HG03565 (cell line): ENCODE measurements at regions not wholly inside any gene's neighbourhood (a gene's known extent, or its start where the extent isn't known, plus 50 kb on each side); places are given as distances from the start of the nearest gene placed in this dataset.

Experiments
- ATAC-seq: cut with Tn5 transposase; IDR thresholded peaks from one replicate; pipeline ENCODE4 v1.9.1; 2021; ENCODE audit warnings: mild to moderate bottlenecking, moderate library complexity; ENCODE audit not compliant: unreplicated experiment

GRCh38 chr14:101482066-101482465 is 79.2 kb upstream of the DIO3 start:
- ATAC-seq: no peak

GRCh38 chr14:101483829-101484228 is 77.5 kb upstream of the DIO3 start:
- no peak for ATAC-seq

- no peak for ATAC-seq
These were observed 72.1 kb upstream of the DIO3 start for GRCh38 chr14:101489092-101489760.

GRCh38 chr14:101490771-101491170 is 70.5 kb upstream of the DIO3 start:
- ATAC-seq: no peak

DNA sequence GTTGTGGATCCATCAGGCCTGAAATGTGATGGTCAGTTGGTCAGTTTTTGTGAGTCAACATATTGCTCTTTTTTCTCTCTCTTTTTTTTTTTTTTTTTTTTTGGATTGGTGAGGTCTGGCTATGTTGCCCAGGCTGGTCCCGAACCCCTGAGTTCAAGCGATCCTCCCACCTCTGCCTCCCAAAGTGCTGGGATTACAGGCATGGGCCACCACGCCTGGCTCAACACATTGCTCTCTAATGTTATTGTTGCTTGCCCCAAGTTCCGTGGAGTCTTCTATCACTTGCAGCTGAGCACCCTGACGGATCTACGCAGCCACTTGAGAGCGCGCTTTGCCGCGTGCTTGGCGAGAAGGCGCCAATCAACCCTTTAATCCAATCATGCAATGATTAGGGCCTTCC is 69.5 kb upstream of the DIO3 start:
- no peak for ATAC-seq

DNA sequence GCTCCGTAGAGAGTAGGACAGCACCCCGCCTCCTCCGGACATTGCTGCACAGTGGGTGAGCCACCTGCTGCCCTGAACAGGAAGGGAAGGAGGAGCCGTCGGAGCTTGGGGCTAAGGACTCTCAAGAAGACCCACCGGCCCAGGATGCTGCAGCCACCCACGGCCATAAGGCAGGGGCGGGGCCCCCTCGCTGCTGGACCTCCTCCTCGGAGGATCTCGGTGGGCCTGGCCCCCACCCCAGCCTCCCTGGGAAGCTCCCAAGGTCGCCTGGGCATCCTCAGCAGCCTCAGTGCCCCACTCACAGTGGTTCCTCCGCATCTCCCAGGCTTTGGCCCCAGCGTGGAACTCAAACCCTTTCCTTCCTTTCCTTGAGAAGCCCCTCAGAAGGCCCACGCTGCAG is 68.6 kb upstream of the DIO3 start:
- no peak for ATAC-seq

DNA sequence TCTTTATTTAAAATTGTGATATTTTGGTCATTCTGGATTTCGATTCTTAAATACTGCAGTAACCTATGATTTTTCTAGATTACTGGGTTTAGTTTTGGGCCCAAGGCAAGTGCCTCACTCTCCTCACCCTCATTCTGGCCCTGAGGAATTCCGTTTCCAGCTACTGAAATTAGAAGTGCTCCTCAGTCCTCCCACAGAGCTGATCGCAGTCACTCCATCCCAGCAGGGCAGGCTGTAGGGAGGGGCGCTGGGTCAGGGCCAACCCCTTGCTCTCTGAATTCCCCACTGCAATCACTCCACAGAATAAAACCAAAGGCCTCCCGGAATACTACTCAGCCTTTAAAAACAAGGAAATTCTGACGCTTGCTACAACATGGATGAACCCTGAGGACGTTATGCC is 66.5 kb upstream of the DIO3 start:
- ATAC-seq: no peak

- ATAC-seq: no peak
These were observed 66.0 kb upstream of the DIO3 start for GRCh38 chr14:101495284-101495683.

GRCh38 chr14:101495827-101496775 is 65.2 kb upstream of the DIO3 start:
- no peak for ATAC-seq

DNA sequence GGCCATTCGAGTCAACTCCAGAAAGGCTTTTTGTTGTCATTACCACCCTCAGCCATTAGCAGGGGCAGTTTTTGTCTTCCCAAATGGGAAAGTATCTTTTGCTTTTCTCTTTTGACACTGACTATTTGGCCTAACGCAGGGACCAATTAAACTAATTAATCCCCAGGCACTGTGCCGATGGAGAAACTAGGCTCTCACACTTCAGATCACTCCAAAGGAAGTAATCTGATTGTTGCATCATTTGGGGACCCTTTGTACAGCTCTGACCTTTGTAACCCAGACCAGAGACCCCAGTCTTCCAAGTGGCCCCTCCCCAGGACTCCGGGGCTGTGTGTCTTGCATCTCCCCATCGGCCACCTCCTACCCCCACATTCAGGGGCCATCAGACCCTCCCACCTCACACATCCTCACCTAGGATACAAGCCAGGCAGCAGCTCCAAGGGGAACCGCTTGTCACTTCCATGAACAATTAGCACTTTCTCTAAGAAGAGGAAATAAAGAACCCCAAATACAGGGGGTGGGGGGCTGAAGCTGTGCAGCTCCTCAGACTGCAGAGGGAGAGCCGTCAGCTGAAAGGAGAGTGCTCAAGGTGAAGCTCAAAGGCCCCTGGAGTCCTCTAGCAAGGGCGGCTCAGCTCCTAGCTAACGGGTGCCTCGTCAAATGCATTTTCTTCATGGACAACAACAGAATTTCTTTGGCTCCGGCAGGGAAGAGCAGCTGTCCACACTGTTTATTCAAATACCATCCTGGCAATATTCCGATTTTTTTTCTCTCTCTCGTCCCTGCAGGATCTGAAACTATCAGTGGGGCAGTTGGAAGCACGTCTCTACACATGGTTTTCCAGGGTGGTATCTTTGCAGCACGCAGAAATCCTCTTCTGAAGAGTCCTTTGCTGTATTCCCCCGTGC is 64.3 kb upstream of the DIO3 start:
- ATAC-seq: no peak

- ATAC-seq: no peak
These were observed 63.4 kb upstream of the DIO3 start for GRCh38 chr14:101497684-101498525.

GRCh38 chr14:101498526-101498860 is 62.8 kb upstream of the DIO3 start:
- no peak for ATAC-seq

DNA sequence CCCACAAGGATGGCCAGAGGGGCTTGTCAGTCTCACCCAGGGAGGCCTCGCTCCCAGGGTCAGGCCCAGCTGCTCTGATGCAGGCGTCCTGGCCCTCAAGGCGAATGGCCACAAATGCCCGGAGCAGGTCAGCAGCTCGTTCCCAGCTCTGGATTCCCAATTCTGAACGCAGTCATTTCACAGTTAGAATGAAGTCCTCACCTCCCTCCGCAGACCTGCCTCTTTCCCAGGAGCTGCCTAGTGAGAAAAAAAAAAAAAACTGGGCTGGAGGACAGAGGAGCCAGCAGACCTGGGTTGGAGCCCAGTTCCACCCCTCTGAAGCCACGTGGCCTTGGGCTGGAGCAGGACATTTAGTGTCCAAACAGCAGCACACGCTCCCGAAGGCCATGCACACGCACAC is 62.2 kb upstream of the DIO3 start:
- ATAC-seq: no peak

DNA sequence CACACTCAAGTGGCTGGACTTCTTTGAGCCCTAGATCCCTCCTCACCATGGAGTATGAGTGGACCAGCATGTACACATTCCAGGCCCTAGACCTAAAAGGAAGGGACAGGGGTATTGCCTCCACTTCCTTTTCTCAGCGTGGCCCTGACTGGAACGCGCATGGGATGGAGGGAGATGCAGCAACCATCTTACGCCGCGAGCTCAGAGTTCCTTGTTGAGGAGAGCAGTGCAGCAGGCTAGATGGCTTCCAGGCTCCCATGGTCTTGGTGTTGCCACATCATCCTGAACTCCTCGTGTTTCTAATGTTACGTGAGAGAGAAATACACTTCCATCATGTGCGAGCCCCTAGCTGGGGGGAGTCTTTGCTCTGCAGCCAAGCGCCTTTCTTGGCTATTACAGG is 61.8 kb upstream of the DIO3 start:
- no peak for ATAC-seq

DNA sequence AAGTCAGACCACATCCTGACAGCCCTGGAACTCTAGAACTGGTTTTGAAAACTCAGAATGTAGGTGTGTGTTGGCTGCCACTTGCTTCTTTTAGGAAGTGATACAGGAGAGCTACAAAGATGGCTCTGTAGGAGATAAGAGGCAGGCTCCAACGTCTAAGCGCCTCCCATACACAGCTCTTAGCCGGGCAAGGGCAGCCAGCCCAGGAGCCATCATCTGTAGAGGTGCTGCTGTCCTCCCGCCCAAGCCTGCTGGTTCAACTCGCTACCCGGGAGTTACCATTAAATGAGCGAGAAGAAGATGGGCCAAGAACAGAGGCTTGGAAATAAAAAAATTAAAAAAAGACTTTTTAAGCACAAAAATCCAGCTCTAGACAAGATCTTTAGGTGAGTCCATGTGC is 61.2 kb upstream of the DIO3 start:
- no peak for ATAC-seq

GRCh38 chr14:101500681-101501080 is 60.6 kb upstream of the DIO3 start:
- ATAC-seq: no peak

GRCh38 chr14:101501341-101501740 is 60.0 kb upstream of the DIO3 start:
- ATAC-seq: no peak

- ATAC-seq: no peak
These were observed 59.3 kb upstream of the DIO3 start for GRCh38 chr14:101501858-101502615.

DNA sequence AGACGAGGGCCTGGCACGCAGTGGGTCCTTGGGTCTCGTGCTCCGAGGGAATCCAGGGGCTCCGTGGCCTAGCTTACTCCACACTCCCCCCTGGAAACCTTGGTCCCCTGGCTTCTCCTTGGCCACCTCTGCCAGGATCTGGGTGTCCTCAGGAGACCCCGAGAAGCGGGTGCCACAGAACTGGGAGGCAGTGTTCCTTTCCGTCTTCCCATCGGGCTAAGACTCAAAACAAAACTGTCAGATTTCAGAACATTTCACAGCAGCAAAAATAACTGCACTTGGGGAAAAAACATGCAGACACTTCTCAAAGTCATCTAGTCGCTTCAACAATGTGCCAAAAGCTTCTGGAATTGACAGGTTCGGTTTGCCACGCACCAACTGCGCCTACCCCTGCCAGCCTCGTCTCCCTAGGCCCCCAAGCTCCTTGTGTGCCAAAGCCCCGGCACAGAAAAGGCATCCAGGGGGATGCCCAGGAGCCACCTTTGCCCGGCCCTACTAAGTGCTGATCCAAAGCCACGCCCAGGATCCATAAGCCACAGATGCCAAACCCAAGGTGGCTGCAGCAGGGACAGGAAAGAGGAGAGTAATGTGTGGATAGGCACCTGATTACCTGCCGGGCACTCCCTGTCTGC is 58.4 kb upstream of the DIO3 start:
- ATAC-seq: no peak
